Naive thymus-derived CD4-positive, alpha-beta T cell (primary cell): ENCODE measurements at regions not wholly inside any gene's neighbourhood (a gene's known extent, or its start where the extent isn't known, plus 50 kb on each side); places are given as distances from the start of the nearest gene placed in this dataset.

Source experiments
- ATAC-seq: fragments of 150-1000 bp; cut with Tn5 transposase; 2 replicates; pipeline ENCODE4 v1.10.0; 2021; ENCODE audit warnings: mild to moderate bottlenecking, moderate library complexity
- CTCF ChIA-PET: fragments of 350-600 bp; sonication (Branson Sonifier 250); formaldehyde crosslinking; loops from one replicate; lab custom pipeline; 2021; ENCODE audit warnings: antibody characterized with exemption; lab: Charles Lee
- POLR2A ChIA-PET: fragments of 350-600 bp; sonication (Branson Sonifier 250); formaldehyde crosslinking; loops from one replicate; lab custom pipeline; 2021; ENCODE audit warnings: antibody characterized with exemption, inconsistent platforms; lab: Charles Lee
- DNase-seq, 9 donors: peaks; one replicate each; pipeline versions ENCODE4 v3.0.0 to v3.0.0-alpha.2; 2020 to 2022; ENCODE audit warnings: mixed read lengths in 1 of 9
- H3K27ac ChIP-seq: one replicate; pipeline ENCODE4 v1.7.0; 2013; ENCODE audit warnings: mild to moderate bottlenecking, low read depth, low read length, moderate library complexity
- H3K27me3 ChIP-seq, 2 donors: one replicate each; pipeline ENCODE4 v1.7.0; 2013; ENCODE audit warnings: low read length in 2 of 2, mild to moderate bottlenecking in 2 of 2, moderate library complexity in 2 of 2; ENCODE audit not compliant: control insufficient read depth in 2 of 2, insufficient read depth in 2 of 2
- H3K36me3 ChIP-seq, 3 experiments: 1 replicate in 2 of 3; 2 replicates in 1 of 3; pipeline ENCODE4 v1.7.0; 2013; ENCODE audit warnings: low read length in 3 of 3, mild to moderate bottlenecking in 3 of 3, moderate library complexity in 1 of 3; ENCODE audit not compliant: insufficient read depth in 3 of 3, control insufficient read depth in 2 of 3
- H3K4me1 ChIP-seq, 2 donors: one replicate each; pipeline ENCODE4 v1.7.0; 2013; ENCODE audit warnings: low read length in 2 of 2, mild to moderate bottlenecking in 2 of 2, moderate library complexity in 1 of 2; ENCODE audit not compliant: control insufficient read depth in 2 of 2, insufficient read depth in 2 of 2
- H3K4me3 ChIP-seq: 2 replicates; pipeline ENCODE4 v1.7.0; 2013; ENCODE audit warnings: mild to moderate bottlenecking, low read length
- H3K9me3 ChIP-seq, 3 experiments: 1 replicate in 2 of 3; 2 replicates in 1 of 3; pipeline ENCODE4 v1.7.0; 2013; ENCODE audit warnings: low read length in 3 of 3; ENCODE audit not compliant: control insufficient read depth in 2 of 3
- H3K27ac Mint-ChIP-seq, 9 donors: one replicate each; pipeline ENCODE4 v1.8.0; 2020 to 2022; ENCODE audit warnings: mixed read lengths in 9 of 9, mild to moderate bottlenecking in 8 of 9, moderate library complexity in 5 of 9, inconsistent platforms in 2 of 9
- H3K27me3 Mint-ChIP-seq, 5 donors: one replicate each; pipeline ENCODE4 v1.8.0; 2021 to 2022; ENCODE audit warnings: mixed read lengths in 5 of 5, mild to moderate bottlenecking in 1 of 5
- H3K36me3 Mint-ChIP-seq, 5 donors: one replicate each; pipeline ENCODE4 v1.8.0; 2020 to 2022; ENCODE audit warnings: mixed read lengths in 5 of 5, mild to moderate bottlenecking in 3 of 5, inconsistent platforms in 1 of 5
- H3K4me1 Mint-ChIP-seq, 7 donors: one replicate each; pipeline ENCODE4 v1.8.0; 2020 to 2022; ENCODE audit warnings: mixed read lengths in 7 of 7, mild to moderate bottlenecking in 3 of 7, inconsistent platforms in 1 of 7
- H3K4me3 Mint-ChIP-seq, 10 donors: one replicate each; pipeline ENCODE4 v1.8.0; 2020 to 2022; ENCODE audit warnings: mild to moderate bottlenecking in 10 of 10, mixed read lengths in 10 of 10, moderate library complexity in 6 of 10, inconsistent platforms in 2 of 10
- H3K9me3 Mint-ChIP-seq, 11 donors: one replicate each; pipeline ENCODE4 v1.8.0; 2020 to 2022; ENCODE audit warnings: mixed read lengths in 11 of 11, mild to moderate bottlenecking in 4 of 11, inconsistent platforms in 1 of 11, moderate library complexity in 1 of 11
- intact Hi-C, 2 donors: fragments of 100-400 bp; cut with micrococcal nuclease; formaldehyde crosslinking; loops; one replicate each; pipeline ENCODE4 v1.15.1; 2023

- intact Hi-C loops = no loop called here
- no peak for ATAC-seq
- no peaks in the 10 kb centered on the region for H3K4me1 ChIP-seq
- H3K4me1 Mint-ChIP-seq = no peaks in the 10 kb centered on the region
- no peak overlapping the region for H3K4me3 ChIP-seq
- no peak overlapping the region for H3K27ac Mint-ChIP-seq
- H3K36me3 ChIP-seq = no peaks in the 10 kb centered on the region
- DNase-seq = no peak
- no peaks in the 10 kb centered on the region for H3K9me3 ChIP-seq
- no peaks in the 10 kb centered on the region for H3K36me3 Mint-ChIP-seq
- H3K27ac ChIP-seq = no peak overlapping the region
- H3K27me3 ChIP-seq = peaks cover 0 to 3% of the 10 kb centered on the region in 2 donors
- CTCF ChIA-PET = no interaction called here
- H3K27me3 Mint-ChIP-seq = peaks cover 10 to 46% (median 27%) of the 10 kb centered on the region in 5 donors
- no peak overlapping the region for H3K4me3 Mint-ChIP-seq
- peaks cover 0 to 4% (median 0%) of the 10 kb centered on the region in 11 donors for H3K9me3 Mint-ChIP-seq
- POLR2A ChIA-PET = no interaction called here
These were observed 50.0 kb upstream of the POGK start for GRCh38 chr1:166789286-166789685.
